NCI-H82 (cell line): ENCODE measurements at regions not wholly inside any gene's neighbourhood (a gene's known extent, or its start where the extent isn't known, plus 50 kb on each side); places are given as distances from the start of the nearest gene placed in this dataset.

Experiments
- DNase-seq: peaks from one replicate; lab custom pipeline; 2025; lab: John Stamatoyannopoulos, UW

DNA sequence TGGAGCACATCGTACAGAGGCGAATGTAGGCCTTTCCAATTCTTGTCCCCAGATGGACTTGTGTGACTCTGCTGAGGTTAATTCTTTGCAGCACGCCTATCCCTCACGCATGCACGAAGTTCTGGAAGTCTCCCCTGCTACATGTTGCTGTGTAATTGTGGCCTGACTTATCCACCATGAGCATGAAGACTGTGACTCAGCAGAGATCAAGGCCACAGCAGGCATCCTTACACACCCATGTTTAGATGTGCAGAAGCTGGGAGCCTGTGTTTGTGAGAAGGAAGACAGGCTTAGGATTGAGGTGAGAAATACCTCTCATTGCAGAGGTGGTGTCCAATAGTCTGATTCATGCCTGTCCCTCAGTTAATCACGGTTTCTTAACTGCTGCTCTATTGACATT, 135.6 kb downstream of the ICE1 start:
- no peak for DNase-seq

DNA sequence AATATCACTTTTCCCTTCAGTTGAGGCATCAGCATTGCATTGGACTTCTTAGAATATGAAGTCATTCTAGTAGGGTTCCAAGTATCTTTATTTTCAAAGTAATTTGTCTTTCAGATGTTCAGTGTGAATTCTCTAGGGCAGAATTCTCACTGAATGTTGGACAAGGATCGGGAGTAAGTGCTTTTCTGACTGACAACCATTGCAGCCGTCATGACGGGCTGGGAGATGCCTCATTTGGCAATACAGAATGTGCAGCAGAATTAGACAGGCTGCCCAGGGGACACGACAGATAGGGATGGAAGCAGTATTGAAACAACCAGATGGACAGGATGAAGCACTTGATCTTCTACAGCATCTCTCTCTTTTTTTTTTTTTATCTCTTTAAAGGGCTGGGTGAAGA, 129.0 kb downstream of the ICE1 start:
- DNase-seq, result no peak

DNA sequence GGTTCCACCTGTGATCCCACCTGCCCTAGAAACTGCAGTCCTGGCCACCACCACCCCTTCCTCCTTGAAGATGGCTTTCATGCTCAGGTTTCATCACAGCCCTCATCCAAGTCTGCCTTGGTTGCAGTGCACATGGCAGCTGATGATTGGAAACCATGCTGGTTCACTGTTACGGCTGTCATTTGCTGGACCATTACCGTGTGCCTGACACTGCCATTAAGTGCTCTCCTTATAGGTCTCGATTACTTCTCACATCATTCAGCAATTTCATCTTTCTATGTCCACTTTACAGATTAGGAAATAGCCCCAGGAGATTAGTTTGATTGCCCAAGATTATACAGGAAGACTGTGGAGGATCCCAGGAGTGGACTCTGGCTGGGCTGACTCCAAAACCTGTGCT, 123.9 kb downstream of the ICE1 start:
- no peak for DNase-seq

DNA sequence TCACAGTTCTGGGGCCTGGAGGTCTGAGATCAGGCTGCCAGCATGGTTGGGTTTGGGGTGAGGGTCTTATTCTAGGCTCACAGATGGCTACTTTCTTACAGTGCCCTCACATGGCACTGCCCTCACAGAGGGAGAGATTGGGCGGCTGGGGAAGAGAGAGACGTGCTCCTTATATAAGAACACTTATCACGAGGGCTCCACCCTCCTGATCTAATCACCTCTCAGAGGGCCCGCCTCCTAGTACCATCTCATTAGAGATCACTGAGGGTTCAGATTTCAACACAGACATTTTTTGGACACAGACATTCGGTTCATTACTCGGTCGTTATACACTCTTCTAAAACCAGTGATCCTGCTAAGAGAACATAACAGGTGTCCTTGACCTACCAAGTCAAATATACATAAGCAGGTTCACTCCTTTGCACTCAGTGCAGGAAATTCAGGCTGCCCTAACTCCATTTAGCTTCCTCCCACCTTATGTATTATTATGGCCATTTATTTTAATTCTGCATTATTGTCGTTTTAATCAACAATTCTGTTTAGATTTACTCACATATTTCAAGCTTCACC, 121.7 kb downstream of the ICE1 start:
- peak; percentile 23 for DNase-seq

DNA sequence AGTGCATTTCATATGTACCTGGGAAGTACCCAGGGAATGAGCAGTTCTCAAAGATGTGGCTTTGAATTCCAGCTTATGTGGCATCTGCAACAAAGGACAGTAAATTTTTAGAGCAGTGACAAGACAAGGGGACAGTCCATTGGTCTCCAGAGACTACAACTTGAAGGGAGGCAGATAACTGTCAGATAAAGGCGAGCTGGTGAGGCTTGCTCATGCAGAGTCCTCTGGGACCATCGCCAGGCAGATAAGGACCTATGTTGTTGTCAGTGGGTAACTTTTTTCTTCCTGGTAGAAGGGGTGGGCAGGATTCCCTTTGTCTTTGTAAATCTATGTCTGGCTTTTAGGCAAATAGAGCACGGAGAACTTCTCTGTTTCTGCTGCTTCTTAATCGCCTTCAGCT, 120.2 kb downstream of the ICE1 start:
- DNase-seq, result no peak

DNA sequence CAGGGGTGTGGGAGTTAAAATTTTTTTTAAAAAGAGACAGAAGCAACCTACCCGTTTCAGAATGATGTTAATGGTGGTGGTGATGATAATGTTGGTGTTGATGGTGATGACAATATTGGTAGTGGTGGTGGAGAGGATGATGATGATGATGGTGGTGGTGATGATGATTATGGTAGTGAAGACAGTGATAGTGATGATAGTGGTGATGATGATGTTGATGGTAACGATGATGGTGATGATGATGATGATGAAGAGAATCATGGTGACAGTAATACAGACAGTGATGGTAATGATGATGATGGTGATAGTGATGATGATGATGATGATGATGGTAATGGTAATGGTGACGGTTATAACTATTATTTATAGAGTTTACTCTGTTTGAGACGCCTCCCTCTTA, 117.6 kb downstream of the ICE1 start:
- no peak for DNase-seq
